HUES64 (cell line): ENCODE measurements at regions not wholly inside any gene's neighbourhood (a gene's known extent, or its start where the extent isn't known, plus 50 kb on each side); places are given as distances from the start of the nearest gene placed in this dataset.

Experiments
- H3K27ac ChIP-seq: 2 replicates; pipeline ENCODE4 v1.7.0; 2013; ENCODE audit warnings: low read depth, low read length, inconsistent platforms
- H3K27me3 ChIP-seq: 2 replicates; pipeline ENCODE4 v1.6.1; 2013; ENCODE audit warnings: mild to moderate bottlenecking, low read length; ENCODE audit not compliant: insufficient read depth
- H3K36me3 ChIP-seq: 2 replicates; pipeline ENCODE4 v1.6.1; 2013; ENCODE audit warnings: mild to moderate bottlenecking, low read length; ENCODE audit not compliant: insufficient read depth
- H3K4me1 ChIP-seq: 2 replicates; pipeline ENCODE4 v1.6.1; 2013; ENCODE audit warnings: mild to moderate bottlenecking, low read length, moderate library complexity; ENCODE audit not compliant: insufficient read depth
- H3K4me3 ChIP-seq: 2 replicates; pipeline ENCODE4 v1.5.1; 2013; ENCODE audit warnings: mild to moderate bottlenecking, low read length, moderate library complexity
- H3K9ac ChIP-seq: 2 replicates; pipeline ENCODE4 v1.6.1; 2013; ENCODE audit warnings: mild to moderate bottlenecking, low read depth, low read length
- H3K9me3 ChIP-seq: 2 replicates; pipeline ENCODE4 v1.6.1; 2013; ENCODE audit warnings: low read depth, low read length; ENCODE audit not compliant: insufficient read depth
- WGBS: fragments of 150-250, 120-280 bp; methylation state at CpG from one replicate; pipeline ENCODE4 v1.1.7; 2013; ENCODE audit warnings: missing lambda C conversion rate; 5-methylcytosine and 5-hydroxymethylcytosine counted together

DNA sequence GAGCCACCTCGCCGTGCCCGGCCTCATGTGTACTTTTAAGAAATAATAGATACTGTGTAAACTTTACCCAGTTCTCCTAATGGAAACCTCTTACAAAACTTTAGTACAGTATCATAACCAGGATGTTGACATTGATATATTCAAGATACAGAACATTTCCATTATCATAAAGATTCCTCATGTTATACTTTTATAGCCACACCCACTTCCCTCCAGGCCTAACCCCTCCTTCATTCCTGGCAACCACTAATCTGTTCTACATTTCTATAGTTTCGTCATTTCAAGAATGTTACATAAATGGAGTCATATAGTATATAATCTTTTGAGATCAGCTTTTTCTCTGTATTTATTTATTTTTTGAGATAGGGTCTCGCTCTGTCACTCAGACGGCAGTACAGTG is 52.6 kb upstream of the SALL4 start:
- H3K9ac ChIP-seq, result no peak overlapping the region
- H3K36me3 ChIP-seq, result no peaks in the 10 kb centered on the region
- H3K27ac ChIP-seq, result no peak overlapping the region
- no peaks in the 10 kb centered on the region for H3K4me1 ChIP-seq
- no peak overlapping the region for H3K4me3 ChIP-seq
- 100% methylated on average over 4 of the region's 6 CpGs for WGBS
- no peaks in the 10 kb centered on the region for H3K27me3 ChIP-seq
- H3K9me3 ChIP-seq, result no peaks in the 10 kb centered on the region
